AG09319 (cell line): ENCODE measurements at regions not wholly inside any gene's neighbourhood (a gene's known extent, or its start where the extent isn't known, plus 50 kb on each side); places are given as distances from the start of the nearest gene placed in this dataset.

ENCODE experiments used
- DNase-seq: peaks from one replicate; pipeline ENCODE4 v3.0.0-alpha.2; 2010; ENCODE audit warnings: low read depth; ENCODE audit errors: extremely low read depth
- TF ChIP-seq, protein P1 (sequence below): IDR thresholded peaks from 2 replicates; pipeline ENCODE4 v1.5.1; 2011; ENCODE audit warnings: low read depth, mild to moderate bottlenecking, inconsistent platforms, low read length, moderate library complexity

DNA sequence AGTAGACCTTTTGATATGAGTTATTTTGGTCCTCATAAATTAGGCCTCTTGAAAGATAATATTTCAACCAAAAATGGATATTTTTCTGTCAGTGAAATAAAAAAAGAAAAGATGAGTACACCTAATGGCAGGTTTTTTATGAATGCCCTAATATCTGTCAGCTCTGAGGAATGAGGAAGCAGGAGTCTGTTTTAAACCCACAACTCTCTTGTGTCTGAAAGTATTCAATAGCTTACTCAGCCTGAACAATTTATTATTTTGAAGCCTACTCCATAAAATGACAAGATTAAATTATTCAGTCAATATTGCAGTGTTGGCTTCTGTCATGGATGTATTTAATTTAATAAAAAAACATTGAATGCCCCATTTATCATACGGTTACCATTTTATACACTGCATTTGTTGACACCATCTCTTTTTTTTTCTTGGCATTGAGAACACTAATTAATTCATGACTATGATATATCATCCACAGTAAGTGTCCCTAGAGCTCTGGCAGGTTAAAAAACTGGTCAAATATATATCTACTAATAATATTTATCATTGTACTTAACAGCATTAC, 548.2 kb downstream of the CBLN2 start:
- DNase-seq: no peak

DNA sequence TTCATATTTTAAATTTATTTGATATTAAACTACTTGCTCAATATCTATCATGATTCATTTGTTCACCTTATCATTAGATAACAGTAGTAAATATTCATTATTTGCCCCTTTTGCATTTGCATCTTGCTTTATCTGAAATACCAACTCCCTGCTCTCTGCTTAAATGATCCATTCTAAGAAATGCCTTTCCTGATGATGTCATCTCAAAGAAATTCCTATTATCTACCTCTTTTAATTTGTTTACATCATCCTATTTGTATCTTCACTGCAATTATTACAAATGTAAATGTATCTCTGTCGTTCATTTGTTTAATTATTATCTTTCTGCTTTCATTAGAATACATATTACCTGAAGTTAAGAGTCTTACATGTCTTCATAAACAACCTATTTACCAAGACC, 549.9 kb downstream of the CBLN2 start:
- TF ChIP-seq, protein P1, sequence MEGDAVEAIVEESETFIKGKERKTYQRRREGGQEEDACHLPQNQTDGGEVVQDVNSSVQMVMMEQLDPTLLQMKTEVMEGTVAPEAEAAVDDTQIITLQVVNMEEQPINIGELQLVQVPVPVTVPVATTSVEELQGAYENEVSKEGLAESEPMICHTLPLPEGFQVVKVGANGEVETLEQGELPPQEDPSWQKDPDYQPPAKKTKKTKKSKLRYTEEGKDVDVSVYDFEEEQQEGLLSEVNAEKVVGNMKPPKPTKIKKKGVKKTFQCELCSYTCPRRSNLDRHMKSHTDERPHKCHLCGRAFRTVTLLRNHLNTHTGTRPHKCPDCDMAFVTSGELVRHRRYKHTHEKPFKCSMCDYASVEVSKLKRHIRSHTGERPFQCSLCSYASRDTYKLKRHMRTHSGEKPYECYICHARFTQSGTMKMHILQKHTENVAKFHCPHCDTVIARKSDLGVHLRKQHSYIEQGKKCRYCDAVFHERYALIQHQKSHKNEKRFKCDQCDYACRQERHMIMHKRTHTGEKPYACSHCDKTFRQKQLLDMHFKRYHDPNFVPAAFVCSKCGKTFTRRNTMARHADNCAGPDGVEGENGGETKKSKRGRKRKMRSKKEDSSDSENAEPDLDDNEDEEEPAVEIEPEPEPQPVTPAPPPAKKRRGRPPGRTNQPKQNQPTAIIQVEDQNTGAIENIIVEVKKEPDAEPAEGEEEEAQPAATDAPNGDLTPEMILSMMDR: no peak
- no peak for DNase-seq

More for the DNA sequence above, 548.2 kb downstream of the CBLN2 start:
- TF ChIP-seq, protein P1: no peak

DNA sequence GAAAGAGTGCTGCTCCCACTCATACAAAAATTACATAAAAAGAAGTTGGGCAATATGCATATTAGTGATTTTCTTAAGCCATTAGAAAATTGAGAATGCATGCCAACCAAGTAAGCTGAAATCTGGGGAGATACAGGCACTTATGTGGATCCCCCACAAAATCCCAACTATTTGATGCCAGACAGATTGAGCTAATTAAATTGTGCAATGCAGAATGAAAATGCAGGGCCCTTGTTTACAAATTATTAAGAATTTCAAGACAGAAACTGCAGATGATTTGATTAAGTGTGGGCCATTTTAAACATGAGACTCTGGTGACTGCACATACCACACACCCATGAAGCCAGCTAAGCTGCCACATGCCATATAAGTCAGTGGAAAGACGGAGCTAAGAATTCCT, 554.5 kb downstream of the CBLN2 start:
- TF ChIP-seq, protein P1: no peak
- DNase-seq: no peak

DNA sequence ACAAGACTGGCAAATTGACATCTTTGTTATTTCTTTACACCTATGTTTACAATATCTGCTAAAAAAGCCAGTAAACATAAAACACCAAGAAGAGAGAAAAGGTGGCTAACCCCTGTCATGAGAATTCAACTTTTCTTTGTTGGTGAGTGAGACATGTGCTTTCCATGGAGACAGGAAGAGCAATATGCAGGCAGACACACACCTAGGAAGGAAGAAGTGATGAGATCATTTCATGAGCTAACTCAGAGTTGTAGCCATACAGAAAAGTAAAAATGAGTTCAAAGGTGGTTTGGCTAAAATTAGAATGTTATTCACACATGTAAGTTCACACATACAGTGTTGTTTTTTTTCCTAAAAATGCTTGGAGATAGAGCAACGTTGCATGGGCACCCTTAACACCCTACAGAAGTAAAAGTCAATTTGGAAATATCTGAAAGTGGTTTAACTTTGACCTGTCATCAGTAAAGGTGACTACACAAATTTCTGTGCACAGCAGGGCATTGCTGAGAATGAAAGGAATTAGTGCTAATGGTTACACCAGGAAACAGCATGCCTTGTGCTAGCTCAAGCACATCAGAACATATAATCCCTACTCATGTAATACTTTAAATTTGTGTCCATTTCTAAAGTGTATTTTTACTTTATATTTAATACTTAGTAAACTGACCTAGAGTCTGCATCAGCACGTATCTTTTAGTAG, 557.6 kb downstream of the CBLN2 start:
- TF ChIP-seq, protein P1: no peak
- DNase-seq: no peak

DNA sequence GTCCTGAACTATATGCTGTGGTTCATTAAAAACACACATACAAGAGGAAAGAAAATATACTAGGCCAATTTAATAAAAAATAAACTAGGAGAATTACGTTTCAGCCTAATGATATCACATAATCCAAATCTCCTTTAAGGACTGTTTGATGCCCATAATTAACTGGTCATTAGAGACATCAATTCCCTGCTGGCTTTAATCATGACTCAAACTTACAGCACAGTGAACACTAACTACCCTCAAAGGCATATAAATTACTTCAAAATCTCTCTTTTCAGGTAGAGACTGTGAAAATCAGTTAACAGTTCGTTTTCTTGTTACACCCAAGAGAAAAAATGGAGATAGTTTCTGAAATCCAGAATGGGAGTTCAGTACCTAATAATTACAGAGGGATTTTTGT, 567.4 kb downstream of the CBLN2 start:
- no peak for DNase-seq
- TF ChIP-seq, protein P1: no peak

DNA sequence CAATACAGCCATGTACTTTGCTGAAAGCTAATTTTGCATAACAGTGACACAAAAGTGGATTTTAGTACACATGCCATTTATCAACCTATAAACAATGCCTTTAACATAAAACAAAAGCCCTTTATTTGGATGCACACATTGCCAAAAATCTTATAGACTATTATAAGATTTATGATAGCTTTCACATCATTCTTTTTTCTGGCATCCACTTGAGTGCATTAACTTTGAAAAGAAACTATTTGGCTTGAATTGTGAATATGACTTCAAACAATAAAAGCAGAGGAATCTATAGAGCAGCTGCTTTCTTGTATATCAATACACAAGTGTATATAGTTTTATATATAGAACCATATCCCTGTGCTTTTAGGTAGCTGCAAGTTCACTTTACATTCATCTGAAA, 577.4 kb downstream of the CBLN2 start:
- no peak for DNase-seq
- TF ChIP-seq, protein P1: no peak

DNA sequence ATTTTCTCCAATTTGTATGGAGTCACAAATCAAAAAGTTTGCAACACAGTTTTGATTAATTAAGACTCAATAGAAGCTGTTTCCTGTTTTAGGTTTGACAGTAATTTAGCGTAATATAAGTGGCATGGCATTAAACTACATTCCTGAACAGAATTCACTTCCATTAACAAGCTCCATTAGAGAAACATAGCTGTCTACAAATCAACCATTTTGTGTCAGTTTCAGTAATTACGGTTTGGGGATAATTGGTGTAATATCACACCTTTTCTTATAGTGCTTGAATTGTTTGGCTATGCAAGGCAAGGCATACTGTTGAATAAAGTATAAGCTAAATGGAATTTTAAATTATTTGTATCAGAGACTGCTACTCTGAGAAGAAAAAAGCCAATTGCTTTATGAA, 585.5 kb downstream of the CBLN2 start:
- TF ChIP-seq, protein P1: no peak
- DNase-seq: no peak
